ENCODE measurements at regions not wholly inside any gene's neighbourhood (a gene's known extent, or its start where the extent isn't known, plus 50 kb on each side); places are given as distances from the start of the nearest gene placed in this dataset.

GRCh38 chr12:34304001-34304400 lies 281.7 kb downstream of the ALG10 start:
- TF ChIP-seq CTCF (IDR thresholded peaks at IDR 0.05; ENCODE audit: low read depth, low read length) (no peak), POLR2A (IDR thresholded peaks at IDR 0.05; ENCODE audit: extremely low read depth, insufficient read length) (no peak), MYC (IDR thresholded peaks at IDR 0.05; ENCODE audit: low read depth, low read length) (no peak), MAX (IDR thresholded peaks at IDR 0.05; ENCODE audit: low read depth, low read length) (no peak)
